ENCODE measurements at regions not wholly inside any gene's neighbourhood (a gene's known extent, or its start where the extent isn't known, plus 50 kb on each side); places are given as distances from the start of the nearest gene placed in this dataset.

DNA sequence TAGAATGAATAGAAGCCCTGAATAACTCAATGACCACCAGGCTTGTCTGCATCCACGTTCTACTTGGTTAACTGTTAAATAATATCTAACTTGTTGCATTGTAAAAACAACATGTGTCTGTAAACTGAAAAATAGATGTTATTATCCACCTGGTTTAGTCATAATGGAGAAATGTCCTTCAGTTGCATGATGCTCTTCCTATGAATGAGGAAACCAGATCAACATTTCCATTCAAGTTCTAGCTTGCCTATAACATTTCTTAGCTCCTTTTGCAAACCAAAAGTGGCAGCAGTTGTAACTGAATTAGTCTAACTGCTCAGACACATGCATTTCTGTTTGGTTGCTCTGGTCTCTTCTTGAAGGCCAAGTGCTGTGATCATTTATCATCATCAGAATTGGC lies 62.9 kb upstream of the BET1 start:
- TF ChIP-seq, protein P1, sequence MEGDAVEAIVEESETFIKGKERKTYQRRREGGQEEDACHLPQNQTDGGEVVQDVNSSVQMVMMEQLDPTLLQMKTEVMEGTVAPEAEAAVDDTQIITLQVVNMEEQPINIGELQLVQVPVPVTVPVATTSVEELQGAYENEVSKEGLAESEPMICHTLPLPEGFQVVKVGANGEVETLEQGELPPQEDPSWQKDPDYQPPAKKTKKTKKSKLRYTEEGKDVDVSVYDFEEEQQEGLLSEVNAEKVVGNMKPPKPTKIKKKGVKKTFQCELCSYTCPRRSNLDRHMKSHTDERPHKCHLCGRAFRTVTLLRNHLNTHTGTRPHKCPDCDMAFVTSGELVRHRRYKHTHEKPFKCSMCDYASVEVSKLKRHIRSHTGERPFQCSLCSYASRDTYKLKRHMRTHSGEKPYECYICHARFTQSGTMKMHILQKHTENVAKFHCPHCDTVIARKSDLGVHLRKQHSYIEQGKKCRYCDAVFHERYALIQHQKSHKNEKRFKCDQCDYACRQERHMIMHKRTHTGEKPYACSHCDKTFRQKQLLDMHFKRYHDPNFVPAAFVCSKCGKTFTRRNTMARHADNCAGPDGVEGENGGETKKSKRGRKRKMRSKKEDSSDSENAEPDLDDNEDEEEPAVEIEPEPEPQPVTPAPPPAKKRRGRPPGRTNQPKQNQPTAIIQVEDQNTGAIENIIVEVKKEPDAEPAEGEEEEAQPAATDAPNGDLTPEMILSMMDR (conservative IDR thresholded peaks at IDR 0.05), result no peak
- no peak for TF ChIP-seq EZH2 (IDR thresholded peaks at IDR 0.05; ENCODE audit: low read depth)
